ENCODE measurements at regions not wholly inside any gene's neighbourhood (a gene's known extent, or its start where the extent isn't known, plus 50 kb on each side); places are given as distances from the start of the nearest gene placed in this dataset.

GRCh38 chr1:201662646-201663045, 123.7 kb downstream of the NAV1 start:
- no peak overlapping the region for H3K4me3 ChIP-seq (ENCODE audit: low read length)
- TF ChIP-seq, protein P1, sequence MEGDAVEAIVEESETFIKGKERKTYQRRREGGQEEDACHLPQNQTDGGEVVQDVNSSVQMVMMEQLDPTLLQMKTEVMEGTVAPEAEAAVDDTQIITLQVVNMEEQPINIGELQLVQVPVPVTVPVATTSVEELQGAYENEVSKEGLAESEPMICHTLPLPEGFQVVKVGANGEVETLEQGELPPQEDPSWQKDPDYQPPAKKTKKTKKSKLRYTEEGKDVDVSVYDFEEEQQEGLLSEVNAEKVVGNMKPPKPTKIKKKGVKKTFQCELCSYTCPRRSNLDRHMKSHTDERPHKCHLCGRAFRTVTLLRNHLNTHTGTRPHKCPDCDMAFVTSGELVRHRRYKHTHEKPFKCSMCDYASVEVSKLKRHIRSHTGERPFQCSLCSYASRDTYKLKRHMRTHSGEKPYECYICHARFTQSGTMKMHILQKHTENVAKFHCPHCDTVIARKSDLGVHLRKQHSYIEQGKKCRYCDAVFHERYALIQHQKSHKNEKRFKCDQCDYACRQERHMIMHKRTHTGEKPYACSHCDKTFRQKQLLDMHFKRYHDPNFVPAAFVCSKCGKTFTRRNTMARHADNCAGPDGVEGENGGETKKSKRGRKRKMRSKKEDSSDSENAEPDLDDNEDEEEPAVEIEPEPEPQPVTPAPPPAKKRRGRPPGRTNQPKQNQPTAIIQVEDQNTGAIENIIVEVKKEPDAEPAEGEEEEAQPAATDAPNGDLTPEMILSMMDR (conservative IDR thresholded peaks at IDR 0.05; ENCODE audit: low read depth, low read length) = no peak
- no peak for DNase-seq (ENCODE audit: low read depth)

- TF ChIP-seq, protein P1 (conservative IDR thresholded peaks at IDR 0.05; ENCODE audit: low read depth, low read length) = no peak
- no peak overlapping the region for H3K4me3 ChIP-seq (ENCODE audit: low read length)
- DNase-seq (ENCODE audit: low read depth) = no peak
Measured at GRCh38 chr1:201663491-201664113, 124.7 kb downstream of the NAV1 start.

DNA sequence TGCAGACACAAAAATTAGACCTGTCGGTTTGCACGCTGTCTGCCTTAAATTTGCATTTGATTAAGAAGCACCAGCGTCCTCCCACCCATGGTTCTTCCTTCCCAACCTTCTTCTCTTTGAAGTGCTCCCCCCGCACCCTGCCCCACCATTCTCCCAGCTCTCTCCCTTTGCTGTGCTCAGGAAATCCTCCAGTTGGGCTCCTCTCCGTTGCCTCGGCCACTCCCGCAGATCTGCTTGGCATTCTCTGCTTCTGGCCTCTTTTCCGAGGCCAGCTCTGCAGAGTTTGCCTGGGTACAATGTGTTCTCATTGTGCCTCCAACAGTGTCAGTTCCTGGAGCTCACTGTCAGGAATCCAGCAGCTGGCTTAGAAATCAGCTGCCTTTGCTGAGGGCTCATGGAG, 126.1 kb downstream of the NAV1 start:
- H3K4me3 ChIP-seq (ENCODE audit: low read length) = no peak overlapping the region
- TF ChIP-seq, protein P1 (conservative IDR thresholded peaks at IDR 0.05; ENCODE audit: low read depth, low read length) = no peak
- DNase-seq (ENCODE audit: low read depth) = no peak

GRCh38 chr1:201666102-201666501, 127.2 kb downstream of the NAV1 start:
- H3K4me3 ChIP-seq (ENCODE audit: low read length) = no peak overlapping the region
- DNase-seq (ENCODE audit: low read depth) = no peak
- TF ChIP-seq, protein P1 (conservative IDR thresholded peaks at IDR 0.05; ENCODE audit: low read depth, low read length) = no peak

DNA sequence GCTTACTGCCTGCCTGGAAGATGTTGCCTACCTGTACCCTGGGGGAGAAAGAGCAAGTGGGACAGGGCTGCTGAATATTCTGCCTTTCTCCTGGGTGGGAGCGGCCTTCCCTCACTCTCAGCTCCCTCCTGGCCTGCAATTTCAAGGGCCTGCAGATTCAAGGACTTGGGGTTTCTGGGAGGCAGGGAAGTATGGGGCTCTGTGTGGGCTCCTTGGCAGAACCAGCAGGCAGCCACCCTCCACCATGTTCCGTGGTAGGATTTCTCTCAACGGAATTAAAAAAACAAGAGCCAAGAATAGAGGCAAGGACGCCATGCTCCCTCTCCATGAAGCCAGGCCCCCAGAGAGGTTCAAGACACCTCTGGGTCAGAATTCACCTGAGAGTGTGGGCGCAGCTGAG, 127.7 kb downstream of the NAV1 start:
- TF ChIP-seq, protein P1 (conservative IDR thresholded peaks at IDR 0.05; ENCODE audit: low read depth, low read length) = no peak
- no peak for DNase-seq (ENCODE audit: low read depth)
- no peak overlapping the region for H3K4me3 ChIP-seq (ENCODE audit: low read length)

DNA sequence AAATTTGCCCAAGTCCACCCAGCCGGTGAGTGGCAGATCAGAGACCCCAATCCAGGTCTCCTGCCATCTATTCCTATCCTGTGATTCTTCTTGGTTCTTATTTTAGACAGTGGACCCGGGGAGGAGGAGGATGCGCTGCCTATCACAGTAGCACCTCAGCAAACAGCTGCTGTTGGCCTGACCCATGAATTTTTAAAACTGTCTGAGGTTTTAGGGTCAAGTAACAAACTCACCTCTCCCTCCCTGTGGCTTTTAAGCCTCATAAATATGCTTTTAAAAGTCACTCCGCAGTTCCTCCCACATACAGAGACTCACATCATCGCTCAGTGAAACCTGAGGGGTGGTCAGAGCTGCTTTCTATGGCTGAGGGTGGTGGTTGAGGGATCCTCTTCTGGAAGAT, 128.6 kb downstream of the NAV1 start:
- H3K4me3 ChIP-seq (ENCODE audit: low read length) = no peak overlapping the region
- TF ChIP-seq, protein P1 (conservative IDR thresholded peaks at IDR 0.05; ENCODE audit: low read depth, low read length) = no peak
- no peak for DNase-seq (ENCODE audit: low read depth)

- no peak overlapping the region for H3K4me3 ChIP-seq (ENCODE audit: low read length)
- TF ChIP-seq, protein P1 (conservative IDR thresholded peaks at IDR 0.05; ENCODE audit: low read depth, low read length) = no peak
- DNase-seq (ENCODE audit: low read depth) = no peak
Measured at GRCh38 chr1:201670517-201670916, 131.6 kb downstream of the NAV1 start.
